Upper lobe of left lung (tissue), 6 donors: ENCODE measurements at regions not wholly inside any gene's neighbourhood (a gene's known extent, or its start where the extent isn't known, plus 50 kb on each side); places are given as distances from the start of the nearest gene placed in this dataset.

ENCODE experiments used
- ATAC-seq, 2 donors: fragments of 200-7000 bp; cut with Tn5 transposase; one replicate each; pipeline ENCODE4 v1.9.1; 2022; ENCODE audit warnings: mild to moderate bottlenecking in 2 of 2, moderate library complexity in 2 of 2; ENCODE audit not compliant: low FRiP score in 2 of 2
- DNase-seq, 2 donors: peaks; one replicate each; pipeline ENCODE4 v3.0.0-alpha.2; 2019 to 2020
- H3K27ac ChIP-seq, 4 donors: fragments of 200-600 bp; sonication (generic); one replicate each; pipeline ENCODE4 v1.5.1; 2016 to 2019
- H3K27me3 ChIP-seq, 4 donors: fragments of 200-600 bp; sonication (generic); one replicate each; pipeline ENCODE4 v1.5.1; 2017 to 2019
- H3K36me3 ChIP-seq, 4 donors: fragments of 200-600 bp; sonication (generic); one replicate each; pipeline ENCODE4 v1.5.1; 2016 to 2019
- H3K4me1 ChIP-seq, 4 donors: fragments of 200-600 bp; sonication (generic); one replicate each; pipeline ENCODE4 v1.5.1; 2018 to 2019
- H3K4me3 ChIP-seq, 4 donors: fragments of 200-600 bp; sonication (generic); one replicate each; pipeline ENCODE4 v1.5.1; 2017 to 2019; ENCODE audit warnings: mild to moderate bottlenecking in 2 of 4, moderate library complexity in 1 of 4
- H3K9me3 ChIP-seq, 4 donors: fragments of 200-600 bp; sonication (generic); one replicate each; pipeline ENCODE4 v1.5.1; 2018 to 2019
- EP300 ChIP-seq, 4 donors: sonication (generic); formaldehyde crosslinking; IDR thresholded peaks; one replicate each; pipeline ENCODE4 v1.5.1; 2017; ENCODE audit warnings: antibody characterized with exemption in 4 of 4, control low read depth in 2 of 4
- POLR2A ChIP-seq, 4 donors: fragments of 450-650 bp; IDR thresholded peaks; one replicate each; pipeline ENCODE4 v1.5.1; 2016 to 2017; ENCODE audit warnings: antibody characterized with exemption in 4 of 4, mild to moderate bottlenecking in 2 of 4
- POLR2AphosphoS5 ChIP-seq, 2 donors: sonication (generic); formaldehyde crosslinking; IDR thresholded peaks; one replicate each; pipeline ENCODE4 v1.5.1; 2017; ENCODE audit warnings: antibody characterized with exemption in 2 of 2
- WGBS, 2 donors: methylation state at CpG; one replicate each; pipeline ENCODE4 v1.1.5; 2017 to 2018; 5-methylcytosine and 5-hydroxymethylcytosine counted together
- TF ChIP-seq, protein P1 (sequence below), 6 experiments: fragments of 450-650 bp in 4 of 6; fragments of 200-600 bp in 2 of 6; sonication (generic) in 2 of 6; IDR thresholded peaks; one replicate each; pipeline ENCODE4 v1.5.1; 2016 to 2019; ENCODE audit warnings: antibody characterized with exemption in 6 of 6
- donor health status: DM: no; HTN: no; CAD: no; lungs with moderate emphysema.
- donor health status: DM: no; HTN: yes; CAD: no; lungs with severe emphysema.

DNA sequence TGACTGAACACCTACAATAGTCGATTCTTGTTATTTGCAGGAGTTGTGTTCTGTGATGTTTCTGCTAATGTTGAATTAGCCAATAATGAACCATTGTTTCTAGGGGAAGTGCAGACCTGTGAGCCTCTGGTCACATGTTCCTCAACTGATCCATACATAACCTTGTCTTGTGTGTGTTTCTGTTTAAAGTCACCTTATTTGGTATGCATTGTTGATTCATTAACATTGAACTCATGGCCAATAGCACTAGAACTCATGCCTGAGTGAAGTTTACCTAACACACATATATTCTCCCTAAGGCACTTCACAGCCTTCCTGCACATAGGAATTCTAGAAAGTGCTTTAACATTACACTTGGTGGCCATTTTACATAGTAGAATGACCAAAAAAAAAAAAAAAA, 271.8 kb upstream of the PLET1 start:
- 67 to 86% methylated on average over 1 of the region's 1 CpG for WGBS, 2 donors
- TF ChIP-seq, protein P1, sequence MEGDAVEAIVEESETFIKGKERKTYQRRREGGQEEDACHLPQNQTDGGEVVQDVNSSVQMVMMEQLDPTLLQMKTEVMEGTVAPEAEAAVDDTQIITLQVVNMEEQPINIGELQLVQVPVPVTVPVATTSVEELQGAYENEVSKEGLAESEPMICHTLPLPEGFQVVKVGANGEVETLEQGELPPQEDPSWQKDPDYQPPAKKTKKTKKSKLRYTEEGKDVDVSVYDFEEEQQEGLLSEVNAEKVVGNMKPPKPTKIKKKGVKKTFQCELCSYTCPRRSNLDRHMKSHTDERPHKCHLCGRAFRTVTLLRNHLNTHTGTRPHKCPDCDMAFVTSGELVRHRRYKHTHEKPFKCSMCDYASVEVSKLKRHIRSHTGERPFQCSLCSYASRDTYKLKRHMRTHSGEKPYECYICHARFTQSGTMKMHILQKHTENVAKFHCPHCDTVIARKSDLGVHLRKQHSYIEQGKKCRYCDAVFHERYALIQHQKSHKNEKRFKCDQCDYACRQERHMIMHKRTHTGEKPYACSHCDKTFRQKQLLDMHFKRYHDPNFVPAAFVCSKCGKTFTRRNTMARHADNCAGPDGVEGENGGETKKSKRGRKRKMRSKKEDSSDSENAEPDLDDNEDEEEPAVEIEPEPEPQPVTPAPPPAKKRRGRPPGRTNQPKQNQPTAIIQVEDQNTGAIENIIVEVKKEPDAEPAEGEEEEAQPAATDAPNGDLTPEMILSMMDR (IDR thresholded peaks at IDR 0.05): no peak
- no peak for TF ChIP-seq POLR2AphosphoS5 (IDR thresholded peaks at IDR 0.05)
- TF ChIP-seq EP300 (IDR thresholded peaks at IDR 0.05): no peak
- TF ChIP-seq POLR2A (IDR thresholded peaks at IDR 0.05): no peak
- Histone ChIP-seq H3K9me3 (no peaks in the 10 kb centered on the region), H3K27me3 (no peaks in the 10 kb centered on the region), H3K4me1 (peaks cover 0 to 3% (median 0%) of the 10 kb centered on the region in 4 donors), H3K4me3 (no peak overlapping the region), H3K27ac (no peak overlapping the region), H3K36me3 (no peaks in the 10 kb centered on the region)
- DNase-seq (no peak), ATAC-seq (no peak)

DNA sequence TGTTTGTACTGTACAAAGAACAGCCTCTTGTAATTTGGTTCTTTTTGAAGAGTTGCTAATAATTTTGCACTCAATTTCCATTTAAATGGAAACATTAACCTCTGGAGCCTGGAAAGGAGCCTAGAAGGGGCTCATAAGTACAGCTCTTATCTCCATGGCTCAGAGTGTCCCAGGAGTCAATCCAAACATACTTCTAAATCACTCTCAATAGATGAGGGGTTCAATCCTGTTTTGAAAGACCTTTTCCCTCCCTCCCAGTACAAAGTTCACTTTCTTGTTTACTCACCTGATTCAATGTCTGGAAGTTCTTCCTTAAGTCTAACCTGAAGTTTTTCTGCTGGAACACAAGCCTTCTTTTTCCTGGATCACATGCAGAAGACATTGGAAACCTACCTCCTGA, 273.0 kb upstream of the PLET1 start:
- DNase-seq (no peak), ATAC-seq (no peak)
- H3K4me1 ChIP-seq: peaks cover 0 to 3% (median 0%) of the 10 kb centered on the region in 4 donors
- H3K9me3 ChIP-seq: no peaks in the 10 kb centered on the region
- TF ChIP-seq POLR2AphosphoS5 (IDR thresholded peaks at IDR 0.05) (no peak), POLR2A (IDR thresholded peaks at IDR 0.05) (no peak), EP300 (IDR thresholded peaks at IDR 0.05) (no peak)
- TF ChIP-seq, protein P1 (IDR thresholded peaks at IDR 0.05): no peak
- no peak overlapping the region for H3K4me3 ChIP-seq
- H3K27ac ChIP-seq: no peak overlapping the region
- H3K27me3 ChIP-seq: no peaks in the 10 kb centered on the region
- no peaks in the 10 kb centered on the region for H3K36me3 ChIP-seq

GRCh38 chr11:112534208-112534607, 273.5 kb upstream of the PLET1 start:
- Histone ChIP-seq H3K36me3 (no peaks in the 10 kb centered on the region), H3K27me3 (no peaks in the 10 kb centered on the region), H3K9me3 (no peaks in the 10 kb centered on the region), H3K27ac (no peak overlapping the region), H3K4me1 (peaks cover 0 to 3% (median 0%) of the 10 kb centered on the region in 4 donors), H3K4me3 (no peak overlapping the region)
- WGBS, 2 donors: 66 to 77% methylated on average over 2 of the region's 2 CpGs
- ATAC-seq (no peak), DNase-seq (no peak)
- TF ChIP-seq POLR2AphosphoS5 (IDR thresholded peaks at IDR 0.05) (no peak), EP300 (IDR thresholded peaks at IDR 0.05) (no peak), POLR2A (IDR thresholded peaks at IDR 0.05) (no peak)
- TF ChIP-seq, protein P1 (IDR thresholded peaks at IDR 0.05): no peak

GRCh38 chr11:112537026-112537425, 276.4 kb upstream of the PLET1 start:
- no peak for DNase-seq
- no peaks in the 10 kb centered on the region for H3K27me3 ChIP-seq
- 87 to 90% methylated on average over 1 of the region's 1 CpG for whole genome bisulfite sequencing, 2 donors
- H3K27ac ChIP-seq: no peak overlapping the region
- H3K9me3 ChIP-seq: no peaks in the 10 kb centered on the region
- ATAC-seq: no peak
- peaks cover 0 to 3% (median 0%) of the 10 kb centered on the region in 4 donors for H3K4me1 ChIP-seq
- H3K4me3 ChIP-seq: no peak overlapping the region
- TF ChIP-seq POLR2A (IDR thresholded peaks at IDR 0.05) (no peak), EP300 (IDR thresholded peaks at IDR 0.05) (no peak), POLR2AphosphoS5 (IDR thresholded peaks at IDR 0.05) (no peak)
- TF ChIP-seq, protein P1 (IDR thresholded peaks at IDR 0.05): no peak
- no peaks in the 10 kb centered on the region for H3K36me3 ChIP-seq

DNA sequence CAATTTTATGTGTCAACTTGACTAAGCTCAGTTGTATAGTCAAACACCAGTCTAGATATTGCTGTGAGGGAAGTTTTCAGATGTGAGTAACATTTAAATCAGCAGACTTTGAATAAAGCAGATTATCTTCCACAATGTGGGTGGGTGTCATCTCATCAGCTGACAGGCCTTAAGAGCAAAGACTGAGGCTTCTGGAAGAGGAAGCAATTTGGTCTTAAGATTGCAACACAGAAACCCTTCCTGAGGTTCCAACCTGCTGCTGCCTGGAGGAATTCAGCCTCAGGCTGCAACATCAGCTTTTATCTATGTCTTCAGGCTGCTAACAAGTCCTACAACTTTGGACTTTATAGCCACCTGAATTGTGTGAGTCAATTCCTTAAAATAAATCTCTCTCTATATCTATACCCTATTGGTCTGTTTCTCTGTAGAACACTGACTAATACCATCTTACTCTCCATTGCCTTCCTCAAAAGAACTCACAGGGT, 277.2 kb upstream of the PLET1 start:
- Histone ChIP-seq H3K4me3 (no peak overlapping the region), H3K36me3 (no peaks in the 10 kb centered on the region), H3K27ac (no peak overlapping the region), H3K4me1 (peaks cover 0 to 3% (median under 1%) of the 10 kb centered on the region in 4 donors), H3K9me3 (no peaks in the 10 kb centered on the region), H3K27me3 (no peaks in the 10 kb centered on the region)
- ATAC-seq (no peak), DNase-seq (no peak)
- TF ChIP-seq, protein P1 (IDR thresholded peaks at IDR 0.05): no peak
- no peak for TF ChIP-seq POLR2AphosphoS5 (IDR thresholded peaks at IDR 0.05)
- no peak for TF ChIP-seq POLR2A (IDR thresholded peaks at IDR 0.05)
- no peak for TF ChIP-seq EP300 (IDR thresholded peaks at IDR 0.05)
